Mesendoderm (in vitro differentiated cells): ENCODE measurements at regions not wholly inside any gene's neighbourhood (a gene's known extent, or its start where the extent isn't known, plus 50 kb on each side); places are given as distances from the start of the nearest gene placed in this dataset.

Experiments used
- DNase-seq: peaks from one replicate; pipeline ENCODE4 v3.0.0; 2013
- H2AK5ac ChIP-seq: 2 replicates; pipeline ENCODE4 v1.6.1; 2013; ENCODE audit warnings: low read length, inconsistent platforms
- H2BK120ac ChIP-seq: 2 replicates; pipeline ENCODE4 v1.6.1; 2013; ENCODE audit warnings: low read depth, mild to moderate bottlenecking, low read length, moderate library complexity, mixed read lengths
- H2BK15ac ChIP-seq: replicated peaks from 2 replicates; pipeline ENCODE4 v1.6.1; 2013; ENCODE audit warnings: low read depth, mild to moderate bottlenecking, moderate library complexity
- H2BK5ac ChIP-seq: 2 replicates; pipeline ENCODE4 v1.6.1; 2013; ENCODE audit warnings: low read length, inconsistent platforms
- H3K18ac ChIP-seq: 2 replicates; pipeline ENCODE4 v1.6.1; 2013; ENCODE audit warnings: mild to moderate bottlenecking, low read length, mixed read lengths
- H3K23ac ChIP-seq: one replicate; pipeline ENCODE4 v1.6.1; 2013; ENCODE audit warnings: low read length
- H3K27ac ChIP-seq: 2 replicates; pipeline ENCODE4 v1.5.1; 2013; ENCODE audit warnings: low read depth, mild to moderate bottlenecking, inconsistent platforms, low read length, moderate library complexity
- H3K27me3 ChIP-seq: 2 replicates; pipeline ENCODE4 v1.6.1; 2013; ENCODE audit warnings: low read length, control low read depth, mild to moderate bottlenecking, inconsistent platforms; ENCODE audit not compliant: insufficient read depth, poor library complexity
- H3K36me3 ChIP-seq: 2 replicates; pipeline ENCODE4 v1.6.1; 2013; ENCODE audit warnings: low read length, inconsistent platforms; ENCODE audit not compliant: control insufficient read depth, insufficient read depth
- H3K4ac ChIP-seq: one replicate; pipeline ENCODE4 v1.6.1; 2013; ENCODE audit warnings: low read depth, mild to moderate bottlenecking, low read length, moderate library complexity
- H3K4me1 ChIP-seq: 2 replicates; pipeline ENCODE4 v1.6.1; 2013; ENCODE audit warnings: low read depth, low read length, inconsistent platforms; ENCODE audit not compliant: control insufficient read depth
- H3K4me2 ChIP-seq: 2 replicates; pipeline ENCODE4 v1.6.1; 2013; ENCODE audit warnings: low read length
- H3K4me3 ChIP-seq: 2 replicates; pipeline ENCODE4 v1.5.1; 2013; ENCODE audit warnings: mild to moderate bottlenecking, low read length
- H3K56ac ChIP-seq: one replicate; pipeline ENCODE4 v1.6.1; 2013; ENCODE audit warnings: low read length
- H3K79me1 ChIP-seq: 2 replicates; pipeline ENCODE4 v1.6.1; 2013; ENCODE audit warnings: low read length, inconsistent platforms
- H3K79me2 ChIP-seq: 2 replicates; pipeline ENCODE4 v1.6.1; 2013; ENCODE audit warnings: mild to moderate bottlenecking, low read length; ENCODE audit not compliant: control insufficient read depth, insufficient read depth
- H3K9ac ChIP-seq: 2 replicates; pipeline ENCODE4 v1.6.1; 2013; ENCODE audit warnings: low read length, inconsistent platforms
- H4K5ac ChIP-seq: one replicate; pipeline ENCODE4 v1.6.1; 2013; ENCODE audit warnings: low read length
- H4K8ac ChIP-seq: one replicate; pipeline ENCODE4 v1.6.1; 2013; ENCODE audit warnings: low read depth, mild to moderate bottlenecking, control low read depth, low read length, moderate library complexity
- WGBS: extraction: QIAGEN DNeasy Blood & Tissue Kit; methylation state at CpG from one replicate; pipeline ENCODE4 v1.1.7; 2013; ENCODE audit warnings: low lambda C conversion rate, missing lambda C conversion rate; ENCODE audit not compliant: insufficient coverage; ENCODE audit errors: extremely low coverage; 5-methylcytosine and 5-hydroxymethylcytosine counted together

GRCh38 chr15:70328679-70329115, 231.0 kb upstream of the TLE3 start:
- no peak overlapping the region for H3K23ac ChIP-seq
- no peak overlapping the region for H3K4me2 ChIP-seq
- H3K4me3 ChIP-seq, result no peak overlapping the region
- no peak for DNase-seq
- H3K4ac ChIP-seq, result no peak overlapping the region
- no peak overlapping the region for H3K9ac ChIP-seq
- no peak overlapping the region for H4K8ac ChIP-seq
- peaks cover 4% of the 10 kb centered on the region for H3K4me1 ChIP-seq
- no peak overlapping the region for H3K56ac ChIP-seq
- H3K79me1 ChIP-seq, result no peaks in the 10 kb centered on the region
- H2BK15ac ChIP-seq, result no peak overlapping the region
- H2BK5ac ChIP-seq, result no peak overlapping the region
- no peak overlapping the region for H2BK120ac ChIP-seq
- no peaks in the 10 kb centered on the region for H3K79me2 ChIP-seq
- H3K27ac ChIP-seq, result no peak overlapping the region
- no peaks in the 10 kb centered on the region for H3K27me3 ChIP-seq
- no peak overlapping the region for H3K18ac ChIP-seq
- no peaks in the 10 kb centered on the region for H3K36me3 ChIP-seq
- WGBS, result no CpG with 5 or more reads among the region's 3 CpGs
- H2AK5ac ChIP-seq, result no peak overlapping the region
- no peak overlapping the region for H4K5ac ChIP-seq

- Histone ChIP-seq H3K9ac (no peak overlapping the region), H3K27me3 (no peaks in the 10 kb centered on the region), H3K18ac (no peak overlapping the region), H4K8ac (no peak overlapping the region), H3K4me1 (peaks cover 4% of the 10 kb centered on the region), H2BK15ac (no peak overlapping the region), H3K4me2 (no peak overlapping the region), H3K23ac (no peak overlapping the region), H4K5ac (no peak overlapping the region), H3K4me3 (no peak overlapping the region), H2BK5ac (no peak overlapping the region), H3K27ac (no peak overlapping the region), H3K79me1 (no peaks in the 10 kb centered on the region), H2BK120ac (no peak overlapping the region), H3K56ac (no peak overlapping the region), H2AK5ac (no peak overlapping the region), H3K4ac (no peak overlapping the region), H3K79me2 (no peaks in the 10 kb centered on the region), H3K36me3 (no peaks in the 10 kb centered on the region)
- no CpG with 5 or more reads among the region's 8 CpGs for WGBS
- DNase-seq, result peak; percentile 79
Observed at GRCh38 chr15:70327856-70328678, 230.3 kb upstream of the TLE3 start.

DNA sequence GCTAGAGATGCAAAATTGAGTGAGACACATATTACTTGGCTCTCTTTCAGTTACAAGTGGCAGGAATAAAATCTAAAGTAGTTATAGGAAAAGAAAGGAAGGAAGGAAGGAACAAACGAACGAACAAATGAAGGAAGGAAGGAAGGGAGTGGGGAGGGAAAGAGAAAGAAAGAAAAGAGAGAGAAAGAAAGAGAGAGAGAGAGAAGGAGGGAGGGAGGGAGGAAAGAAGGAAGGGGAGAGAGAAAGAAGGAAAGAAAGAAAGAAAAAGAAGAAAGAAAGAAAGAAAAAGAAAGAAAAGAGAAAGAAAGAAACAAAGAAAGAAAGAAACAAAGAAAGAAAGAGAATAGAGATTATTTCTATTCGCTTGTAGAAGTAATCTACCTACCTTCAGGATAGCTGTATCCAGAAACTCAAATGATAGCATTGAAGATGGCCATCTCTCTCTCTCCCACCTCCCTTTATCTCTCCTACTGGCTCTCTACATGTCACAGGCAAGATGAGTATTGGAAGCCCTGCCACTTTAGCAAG, 229.7 kb upstream of the TLE3 start:
- no peak overlapping the region for H2BK15ac ChIP-seq
- H3K79me2 ChIP-seq, result no peaks in the 10 kb centered on the region
- no peak overlapping the region for H3K27ac ChIP-seq

DNA sequence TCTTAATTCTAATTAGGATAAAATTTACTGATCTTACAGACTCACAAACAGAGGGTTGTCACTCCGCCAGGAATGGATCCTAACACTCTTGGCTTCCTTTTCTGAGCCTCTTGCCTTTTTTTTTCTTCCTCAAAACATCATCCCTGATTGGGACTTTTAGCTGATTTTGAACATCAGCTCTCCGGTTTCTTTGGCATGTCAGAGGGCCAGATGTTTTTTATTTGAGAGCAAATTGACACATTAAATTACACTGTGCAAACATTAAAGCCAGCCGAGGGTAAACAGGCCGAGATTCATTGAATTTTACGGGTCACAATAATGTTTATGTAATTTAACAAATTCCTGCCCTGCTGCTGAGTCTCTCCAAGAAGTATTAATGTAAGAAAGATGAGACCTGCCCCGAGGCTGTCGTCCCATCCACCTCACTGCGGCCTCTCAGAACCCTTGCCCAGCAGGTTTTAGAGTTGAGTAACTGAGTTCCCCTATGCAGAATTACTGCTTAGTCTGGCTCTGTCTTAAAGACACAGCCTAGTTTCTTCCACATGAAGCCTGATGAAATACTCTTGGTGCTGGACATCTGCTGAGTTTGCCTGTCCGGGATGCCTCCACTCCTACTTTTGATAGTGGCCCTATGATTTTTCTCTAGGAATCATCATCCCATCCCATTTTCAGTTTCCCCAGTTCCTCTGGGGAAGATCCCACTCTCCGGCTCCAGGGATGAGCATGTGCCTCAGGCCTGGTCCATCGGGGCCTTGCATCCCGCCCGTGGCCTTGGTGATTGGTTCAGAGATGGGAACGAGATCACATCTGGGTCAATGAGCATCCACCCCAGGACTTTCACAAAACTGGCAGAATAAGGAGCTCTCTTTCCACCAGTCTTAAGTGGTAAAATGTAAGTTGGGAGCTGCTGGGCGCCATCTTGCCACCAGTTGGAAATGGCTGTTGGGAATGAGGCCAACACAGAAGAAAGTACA, 226.6 kb upstream of the TLE3 start:
- Histone ChIP-seq H3K4ac (no peak overlapping the region), H3K79me2 (no peaks in the 10 kb centered on the region), H3K4me2 (no peak overlapping the region), H3K36me3 (no peaks in the 10 kb centered on the region), H2BK15ac (no peak overlapping the region), H3K79me1 (no peaks in the 10 kb centered on the region), H3K27me3 (no peaks in the 10 kb centered on the region), H2BK120ac (no peak overlapping the region), H3K56ac (no peak overlapping the region), H4K5ac (no peak overlapping the region), H3K23ac (no peak overlapping the region), H3K4me1 (peaks cover 12% of the 10 kb centered on the region), H3K4me3 (no peak overlapping the region), H3K9ac (no peak overlapping the region), H4K8ac (no peak overlapping the region), H3K18ac (no peak overlapping the region), H2BK5ac (no peak overlapping the region), H2AK5ac (no peak overlapping the region), H3K27ac (no peak overlapping the region)
- no CpG with 5 or more reads among the region's 15 CpGs for WGBS
- DNase-seq, result peak; percentile 56

More for the DNA sequence above, 229.7 kb upstream of the TLE3 start:
- no peaks in the 10 kb centered on the region for H3K36me3 ChIP-seq
- no CpG with 5 or more reads among the region's 3 CpGs for WGBS
- no peak overlapping the region for H3K9ac ChIP-seq
- no peak overlapping the region for H2BK120ac ChIP-seq
- H3K4me3 ChIP-seq, result no peak overlapping the region
- H2BK5ac ChIP-seq, result no peak overlapping the region
- no peaks in the 10 kb centered on the region for H3K27me3 ChIP-seq
- H4K8ac ChIP-seq, result no peak overlapping the region
- H3K23ac ChIP-seq, result no peak overlapping the region
- no peak for DNase-seq
- H2AK5ac ChIP-seq, result no peak overlapping the region
- no peak overlapping the region for H3K4me2 ChIP-seq
- H3K56ac ChIP-seq, result no peak overlapping the region
- no peak overlapping the region for H4K5ac ChIP-seq
- H3K4ac ChIP-seq, result no peak overlapping the region
- H3K18ac ChIP-seq, result no peak overlapping the region
- peaks cover 10% of the 10 kb centered on the region for H3K4me1 ChIP-seq
- H3K79me1 ChIP-seq, result no peaks in the 10 kb centered on the region

- Histone ChIP-seq H2BK120ac (no peak overlapping the region), H2AK5ac (no peak overlapping the region), H3K23ac (no peak overlapping the region), H3K27ac (peak overlapping the region; percentile 10), H3K36me3 (no peaks in the 10 kb centered on the region), H3K4ac (peak overlapping the region; percentile 58), H3K4me2 (no peak overlapping the region), H3K27me3 (no peaks in the 10 kb centered on the region), H4K8ac (no peak overlapping the region), H3K9ac (no peak overlapping the region), H3K18ac (peak overlapping the region; percentile 81), H3K4me3 (no peak overlapping the region), H2BK5ac (no peak overlapping the region), H3K79me1 (no peaks in the 10 kb centered on the region), H4K5ac (no peak overlapping the region), H3K56ac (peak overlapping the region; percentile 25), H3K4me1 (peaks cover 14% of the 10 kb centered on the region), H2BK15ac (no peak overlapping the region), H3K79me2 (no peaks in the 10 kb centered on the region)
- peak; percentile 53 for DNase-seq
- no CpG with 5 or more reads among the region's 11 CpGs for WGBS
Observed at GRCh38 chr15:70323111-70323851, 225.6 kb upstream of the TLE3 start.
